GM18498 (cell line): ENCODE measurements at regions not wholly inside any gene's neighbourhood (a gene's known extent, or its start where the extent isn't known, plus 50 kb on each side); places are given as distances from the start of the nearest gene placed in this dataset.

Experiments used
- ATAC-seq: cut with Tn5 transposase; IDR thresholded peaks from one replicate; pipeline ENCODE4 v1.9.1; 2021; ENCODE audit warnings: mild to moderate bottlenecking, moderate library complexity; ENCODE audit not compliant: unreplicated experiment

- ATAC-seq, result no peak
Observed at GRCh38 chr6:71476872-71477271, 188.3 kb downstream of the OGFRL1 start.

DNA sequence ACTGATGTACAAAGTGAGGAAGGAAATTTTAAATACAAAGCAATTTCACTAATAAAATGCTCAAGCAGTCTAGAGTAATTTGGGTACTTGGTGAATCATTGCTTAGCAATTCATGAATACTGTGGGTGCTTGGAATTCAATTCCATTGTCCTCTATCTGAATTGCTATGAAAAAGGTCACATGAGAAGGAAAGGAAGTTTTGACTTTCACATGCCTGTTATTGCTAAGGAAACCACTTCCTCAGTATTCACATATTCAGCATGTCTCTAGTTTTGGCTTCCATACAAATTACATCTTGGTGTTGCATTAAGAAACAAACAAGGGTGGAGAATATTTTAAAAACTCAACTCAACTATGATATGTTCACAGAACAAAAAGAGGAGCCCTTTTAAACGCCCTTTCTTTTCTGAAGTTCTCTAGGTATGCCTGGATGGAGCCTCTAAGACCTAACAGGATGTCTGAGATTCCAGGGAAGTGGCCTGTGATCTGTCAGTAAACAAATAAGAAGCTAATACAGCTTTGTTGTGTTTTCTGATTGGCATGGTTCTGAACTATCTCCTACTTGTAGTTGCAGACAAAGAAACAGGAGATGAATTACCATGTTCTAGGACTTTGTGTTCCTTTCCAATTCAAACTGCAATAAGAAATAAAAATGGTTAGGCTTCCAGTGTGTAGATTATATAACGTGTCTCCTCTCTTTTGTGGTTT is 190.4 kb downstream of the OGFRL1 start:
- no peak for ATAC-seq

DNA sequence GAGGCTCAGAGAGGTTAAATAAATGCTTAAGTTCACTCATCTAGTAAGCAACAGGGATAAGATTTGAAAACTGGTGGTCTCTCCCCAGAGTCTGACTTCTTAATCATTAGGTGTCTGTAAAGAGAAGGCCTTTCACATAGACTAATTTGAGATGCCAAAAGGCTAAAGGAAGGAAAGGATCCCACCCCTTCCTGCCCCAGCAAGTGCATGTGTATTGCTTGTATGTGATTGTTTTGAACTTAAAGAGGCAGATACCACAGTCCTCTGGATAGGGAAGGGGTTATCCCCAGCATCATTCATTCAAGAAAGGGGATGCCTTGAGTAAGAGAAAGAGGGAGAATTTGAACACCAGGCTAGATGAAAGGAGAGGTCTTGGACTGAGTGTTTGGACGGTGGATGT is 192.0 kb downstream of the OGFRL1 start:
- no peak for ATAC-seq

DNA sequence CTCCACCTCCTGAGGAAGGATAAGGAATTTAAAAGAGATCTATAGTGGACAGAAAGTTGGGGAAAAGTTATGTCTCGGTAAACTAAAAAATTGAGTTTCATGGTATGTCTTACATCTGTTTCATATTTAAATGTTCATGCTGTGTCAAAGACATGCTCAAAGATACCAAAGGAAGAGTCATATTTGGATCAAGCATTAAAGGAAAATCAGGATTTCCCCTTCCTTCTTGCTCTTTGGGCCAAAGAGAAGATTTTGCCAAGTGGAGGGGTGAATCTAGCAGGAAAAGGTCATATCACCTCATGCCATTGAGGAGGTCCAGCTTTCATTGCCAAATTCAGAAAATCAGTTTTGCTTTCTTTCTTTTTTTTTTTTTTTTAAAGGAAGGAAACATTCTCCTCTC is 192.4 kb downstream of the OGFRL1 start:
- no peak for ATAC-seq

GRCh38 chr6:71481801-71482200 is 193.2 kb downstream of the OGFRL1 start:
- no peak for ATAC-seq

GRCh38 chr6:71482742-71483141 is 194.1 kb downstream of the OGFRL1 start:
- no peak for ATAC-seq

- ATAC-seq, result no peak
Observed at GRCh38 chr6:71486461-71486860, 197.8 kb downstream of the OGFRL1 start.

DNA sequence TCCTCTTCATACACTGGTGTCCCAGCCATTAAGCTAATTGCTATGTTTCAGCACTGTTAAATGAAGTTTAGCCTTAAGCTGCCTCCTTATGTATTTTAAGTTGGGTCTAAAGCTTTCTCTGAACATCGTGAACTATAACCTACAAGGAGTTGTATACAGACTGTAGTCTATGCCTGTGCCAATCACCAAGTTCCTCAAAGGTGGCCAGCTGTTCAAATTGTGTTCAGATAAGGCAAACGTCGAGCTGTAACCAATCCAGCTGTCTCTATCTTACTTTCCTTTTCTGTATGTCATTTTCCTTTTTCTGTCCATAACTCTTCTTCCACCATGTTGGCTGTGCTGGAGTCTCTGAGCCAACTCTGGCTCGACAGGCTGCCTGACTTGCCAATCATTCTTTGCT is 199.6 kb downstream of the OGFRL1 start:
- peak; percentile 50 for ATAC-seq

- no peak for ATAC-seq
Observed at GRCh38 chr6:71489736-71490135, 201.1 kb downstream of the OGFRL1 start.

GRCh38 chr6:71490876-71491275 is 202.3 kb downstream of the OGFRL1 start:
- ATAC-seq, result no peak

GRCh38 chr6:71491844-71492243 is 203.2 kb downstream of the OGFRL1 start:
- no peak for ATAC-seq

- no peak for ATAC-seq
Observed at GRCh38 chr6:71492668-71493067, 204.1 kb downstream of the OGFRL1 start.

DNA sequence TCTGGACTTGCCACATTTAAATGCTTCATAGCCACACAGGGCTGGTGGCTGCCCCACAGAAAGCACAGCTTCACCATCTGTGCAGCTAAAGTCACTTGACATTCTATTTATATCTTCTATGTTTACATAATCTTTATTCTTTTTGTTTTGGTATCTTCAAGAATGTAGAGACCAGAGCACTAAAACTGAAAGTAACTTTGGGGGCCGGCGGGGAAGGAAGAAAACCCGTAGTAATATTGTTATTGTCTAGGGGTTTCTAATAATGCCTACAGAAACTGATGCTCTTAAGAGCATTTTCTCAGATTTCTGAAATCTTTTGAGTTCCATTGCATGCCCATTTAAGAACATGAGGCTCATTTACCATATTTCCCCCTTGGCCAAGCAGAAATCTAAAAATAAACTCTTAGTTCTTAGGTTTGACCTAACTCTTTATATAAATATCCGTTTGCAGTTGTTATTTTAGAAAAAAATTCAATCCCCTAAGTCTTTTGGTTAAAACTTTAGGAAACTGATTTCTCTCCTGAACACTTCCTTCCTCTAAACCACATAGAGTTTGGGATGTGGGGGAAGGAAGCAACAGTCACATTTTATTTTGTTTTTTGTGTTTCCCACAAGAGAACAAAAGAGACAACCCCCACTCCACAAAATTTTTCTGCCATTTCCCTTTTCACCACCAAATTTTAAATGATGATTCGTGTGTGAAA is 207.6 kb downstream of the OGFRL1 start:
- ATAC-seq, result peak; percentile 100

- no peak for ATAC-seq
Observed at GRCh38 chr6:71496722-71497033, 208.1 kb downstream of the OGFRL1 start.

GRCh38 chr6:71498638-71499037 is 210.0 kb downstream of the OGFRL1 start:
- no peak for ATAC-seq

DNA sequence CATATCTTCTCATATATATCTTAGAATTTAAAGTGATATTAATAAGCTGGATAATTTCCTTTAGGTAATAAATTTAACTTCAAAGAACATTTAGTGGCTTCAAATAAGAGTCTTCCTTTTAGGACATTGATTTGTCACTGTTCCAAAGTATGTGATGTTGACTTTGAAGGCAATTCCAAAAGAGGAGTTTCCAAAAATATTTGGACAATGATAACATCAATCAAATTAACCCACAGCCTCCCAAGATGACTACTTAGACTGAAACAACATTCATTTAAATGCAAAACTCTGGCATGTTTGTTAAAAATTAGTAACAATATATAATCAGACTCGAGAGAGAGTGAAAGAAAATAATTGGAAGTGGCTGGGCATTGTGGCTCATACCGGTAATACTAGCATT is 211.1 kb downstream of the OGFRL1 start:
- no peak for ATAC-seq

- no peak for ATAC-seq
Observed at GRCh38 chr6:71502168-71502567, 213.6 kb downstream of the OGFRL1 start.

DNA sequence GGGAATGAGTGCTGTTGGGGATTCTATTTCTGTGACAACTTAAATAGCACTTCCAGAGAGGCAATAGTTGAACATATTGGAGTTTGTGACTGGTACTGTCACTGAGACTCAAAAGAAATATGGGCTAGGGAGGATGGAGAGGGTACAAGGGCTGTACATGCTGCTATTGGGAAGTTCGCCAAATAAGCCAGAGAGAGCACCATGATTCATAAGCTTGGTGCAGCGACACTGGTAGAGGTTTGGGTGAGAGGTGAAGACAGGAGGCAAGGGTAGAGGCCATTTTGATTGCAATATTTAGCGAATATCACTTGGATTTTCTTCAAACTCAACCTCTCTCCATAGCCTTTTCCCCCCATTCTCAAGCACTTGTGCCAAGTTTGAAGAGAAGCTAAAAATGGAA is 214.3 kb downstream of the OGFRL1 start:
- ATAC-seq, result no peak

DNA sequence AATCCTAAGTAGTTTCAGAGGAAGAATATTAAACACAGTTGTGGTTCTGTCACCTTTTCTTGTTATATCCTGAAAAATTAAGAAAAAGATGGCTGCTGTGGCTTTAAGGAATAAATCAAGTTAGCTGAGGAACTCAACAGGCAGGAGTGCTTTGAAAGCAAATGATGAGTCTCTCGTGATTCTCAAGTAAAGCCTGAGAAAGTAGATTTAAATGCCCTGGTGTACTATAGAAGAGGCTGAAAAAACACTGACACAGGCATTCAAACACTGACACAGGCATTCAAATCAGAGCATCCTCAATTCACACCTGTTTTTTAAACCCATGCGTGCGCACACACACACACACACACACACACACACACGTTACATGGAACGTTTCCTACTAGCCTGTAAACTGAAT is 218.6 kb downstream of the OGFRL1 start:
- no peak for ATAC-seq

GRCh38 chr6:71509191-71510005 is 220.8 kb downstream of the OGFRL1 start:
- no peak for ATAC-seq

- peak; percentile 85 for ATAC-seq
Observed at GRCh38 chr6:71510057-71510713, 221.6 kb downstream of the OGFRL1 start.
